Stimulated activated CD8-positive, alpha-beta memory T cell treated with anti-CD3 and anti-CD28 coated beads, Interleukin-2, amount 100 ng/mL, for 1 hour (primary cell): ENCODE measurements at regions not wholly inside any gene's neighbourhood (a gene's known extent, or its start where the extent isn't known, plus 50 kb on each side); places are given as distances from the start of the nearest gene placed in this dataset.

Source experiments
- DNase-seq, 2 donors: peaks; one replicate each; pipeline ENCODE4 v3.0.0-alpha.2; 2020; ENCODE audit warnings: low read depth in 2 of 2

DNA sequence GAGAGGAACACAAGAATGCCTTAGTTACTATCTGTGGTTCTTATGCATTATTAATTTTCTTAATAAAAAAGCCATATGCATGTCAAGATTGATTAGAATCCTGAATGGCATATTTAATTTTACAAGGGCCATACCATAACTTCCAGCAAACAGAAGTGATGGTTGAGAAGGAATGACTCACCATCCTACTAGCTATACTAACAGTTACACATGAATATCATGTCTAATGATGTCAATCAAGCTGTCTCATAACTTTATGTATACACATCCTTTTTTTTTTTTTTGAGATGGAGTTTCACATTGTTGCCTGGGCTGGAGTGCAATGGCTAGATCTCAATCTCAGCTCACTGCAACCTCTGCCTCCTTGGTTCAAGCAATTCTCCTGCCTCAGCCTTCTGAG, 1123.9 kb downstream of the NLGN4Y start:
- no peak for DNase-seq

- no peak for DNase-seq
Measured at GRCh38 chrY:15650056-15650455, 1125.7 kb downstream of the NLGN4Y start.

- no peak for DNase-seq
Measured at GRCh38 chrY:15688531-15688930, 1164.2 kb downstream of the NLGN4Y start.

DNA sequence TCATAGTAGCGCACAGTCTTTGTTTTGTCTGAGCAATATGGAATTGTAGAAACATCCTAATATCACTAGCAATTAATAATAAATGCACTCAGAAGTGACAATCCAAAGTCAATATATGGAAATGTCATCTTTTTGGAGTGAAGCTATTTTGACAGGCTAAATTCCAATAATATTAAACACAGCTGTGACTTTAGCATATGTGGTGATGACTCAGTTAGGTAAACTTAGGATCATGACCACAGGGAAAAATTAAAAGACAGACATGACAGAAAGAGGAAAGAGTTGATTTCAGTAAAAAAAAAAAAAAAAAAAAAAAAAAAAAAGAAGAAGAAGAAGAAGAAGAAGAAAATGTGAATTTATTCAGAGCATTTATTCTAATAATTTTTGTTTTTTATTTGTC, 1165.7 kb downstream of the NLGN4Y start:
- no peak for DNase-seq

DNA sequence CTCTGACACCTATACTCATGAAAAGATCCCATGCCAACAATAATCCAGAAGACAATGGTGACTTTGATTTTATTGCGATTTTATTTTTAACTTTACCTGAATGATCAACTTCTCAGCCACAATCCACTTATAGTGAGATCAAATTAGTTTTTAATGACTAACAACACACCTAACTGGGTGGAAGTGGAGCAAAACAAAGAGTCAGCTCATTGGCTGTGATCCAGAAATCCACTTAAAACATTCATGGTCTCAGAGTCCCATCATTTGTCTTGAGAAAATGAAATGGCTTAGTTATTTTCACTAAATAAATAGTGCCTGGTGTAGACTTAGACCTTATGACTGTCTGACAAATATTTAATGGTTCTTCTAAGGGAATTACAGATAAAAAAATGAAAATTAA, 1177.8 kb downstream of the NLGN4Y start:
- DNase-seq = no peak

- DNase-seq = no peak
Measured at GRCh38 chrY:15704906-15705305, 1180.6 kb downstream of the NLGN4Y start.

- no peak for DNase-seq
Measured at GRCh38 chrY:15749533-15750433, 1225.5 kb downstream of the NLGN4Y start.

DNA sequence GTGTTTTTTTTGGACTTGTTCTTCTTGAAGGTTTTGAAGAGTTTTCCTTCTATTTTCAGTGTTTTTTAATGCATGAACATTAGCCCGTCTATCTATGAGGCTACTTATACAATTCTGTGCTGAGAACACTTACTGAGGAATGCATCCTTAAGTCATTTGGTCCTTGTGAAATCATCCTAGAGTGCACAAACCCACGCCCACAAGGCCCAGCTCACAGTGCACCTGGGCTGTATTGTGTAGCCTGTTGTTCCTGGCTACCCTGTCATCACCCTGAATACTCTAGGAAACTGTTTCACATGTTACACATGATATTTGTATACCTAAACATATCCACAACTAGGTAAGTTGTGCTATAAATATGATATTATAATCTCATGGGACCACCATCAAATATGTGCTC, 1226.7 kb downstream of the NLGN4Y start:
- DNase-seq = no peak

- no peak for DNase-seq
Measured at GRCh38 chrY:15756266-15756665, 1231.9 kb downstream of the NLGN4Y start.

DNA sequence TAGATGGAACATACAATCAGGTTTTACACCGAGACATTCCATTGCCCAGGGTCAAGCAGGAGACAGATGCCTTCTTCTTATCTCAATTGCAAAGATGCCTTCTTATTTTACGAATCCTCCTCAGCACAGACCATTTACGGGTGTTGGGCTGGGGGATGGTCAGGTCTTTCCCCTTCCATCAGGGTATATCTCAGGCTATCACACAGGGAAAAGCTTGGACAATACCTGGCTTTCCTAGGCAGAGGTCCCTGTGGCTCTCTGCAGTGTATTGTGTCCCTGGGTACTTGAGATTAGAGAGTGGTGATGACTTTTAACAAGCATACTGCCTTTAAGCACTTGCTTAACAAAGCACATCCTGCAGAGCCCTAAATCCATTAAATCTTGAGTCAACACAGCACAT, 1249.2 kb downstream of the NLGN4Y start:
- DNase-seq = no peak

GRCh38 chrY:15775880-15776279, 1251.6 kb downstream of the NLGN4Y start:
- DNase-seq = no peak

DNA sequence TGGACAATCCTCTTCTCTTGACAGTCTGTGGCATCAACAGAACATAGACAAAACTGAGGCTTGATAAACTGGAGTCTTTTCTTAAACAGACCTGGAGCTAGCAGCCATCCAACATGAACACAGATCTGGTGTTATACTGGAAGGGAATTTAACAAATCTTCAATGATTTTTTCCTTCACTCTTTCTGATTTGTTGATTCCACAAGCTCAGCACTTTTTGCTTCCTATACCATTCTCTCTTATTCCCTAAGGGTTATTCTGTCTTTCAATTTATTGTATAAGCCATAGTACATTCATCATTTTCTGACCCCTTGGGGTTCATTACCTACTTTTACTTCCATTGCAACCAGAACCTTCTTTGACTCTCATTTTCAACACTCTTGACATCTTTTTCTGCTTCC, 1255.6 kb downstream of the NLGN4Y start:
- no peak for DNase-seq

- DNase-seq = no peak
Measured at GRCh38 chrY:15800021-15800420, 1275.7 kb downstream of the NLGN4Y start.

DNA sequence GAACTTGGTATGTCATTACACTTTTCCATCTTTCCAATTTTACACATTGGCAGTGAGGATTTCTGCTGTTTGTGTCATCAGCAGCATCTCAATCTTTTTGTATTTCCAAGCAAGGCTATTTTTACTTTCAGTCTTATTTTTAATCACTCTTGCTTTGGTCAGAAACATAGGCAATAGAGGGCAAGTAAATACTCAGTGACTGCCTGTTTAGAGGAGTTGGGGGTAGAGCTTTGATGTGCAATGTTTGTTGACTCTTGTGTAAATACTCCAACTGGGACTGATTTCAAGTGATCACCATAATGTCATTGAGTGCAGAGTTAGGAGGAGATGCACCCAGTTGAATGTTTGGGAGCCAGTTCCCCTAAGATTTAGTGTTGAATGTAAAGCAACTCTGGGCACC, 1281.7 kb downstream of the NLGN4Y start:
- DNase-seq = no peak

DNA sequence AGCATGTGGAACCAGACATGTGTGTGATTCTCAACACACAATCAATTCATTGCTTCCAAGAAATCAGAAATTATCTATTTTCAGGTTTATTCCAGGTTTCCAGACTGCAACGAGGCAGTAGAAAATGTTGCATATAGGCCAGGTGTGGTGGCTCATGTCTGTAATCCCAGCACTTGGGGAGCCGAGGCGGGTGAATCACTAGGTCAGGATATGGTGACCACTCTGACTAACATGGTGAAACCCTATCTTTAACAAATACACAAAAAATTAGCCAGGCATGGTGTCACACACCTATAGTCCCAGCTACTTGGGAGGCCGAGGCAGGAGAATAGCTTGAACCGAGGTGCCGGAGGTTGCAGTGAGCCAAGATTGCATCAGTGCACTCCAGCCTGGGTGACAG, 1289.9 kb downstream of the NLGN4Y start:
- DNase-seq = no peak
